Activated CD4-positive, alpha-beta T cell treated with anti-CD3 and anti-CD28 coated beads, Interleukin-2, Interleukin-4, amounts not matched to agents 100 ng/mL and 50 ng/mL, durations not matched to agents 16 hours and 8 hours (primary cell): ENCODE measurements at regions not wholly inside any gene's neighbourhood (a gene's known extent, or its start where the extent isn't known, plus 50 kb on each side); places are given as distances from the start of the nearest gene placed in this dataset.
"Not testable (repeated sequence)": the region's sequence is repeated elsewhere in the genome, so short reads cannot be mapped to it uniquely, and the experiment has no call there.

Experiments
- DNase-seq: peaks from one replicate; pipeline ENCODE4 v3.0.0-alpha.2; 2020; ENCODE audit warnings: low spot score

GRCh38 chr5:176060472-176061268 lies 92.6 kb upstream of the THOC3 start:
- DNase-seq = not testable (repeated sequence)

- DNase-seq = not testable (repeated sequence)
Observed at GRCh38 chr5:176061269-176061622, 93.1 kb upstream of the THOC3 start.

GRCh38 chr5:176061660-176062059 lies 93.5 kb upstream of the THOC3 start:
- not testable (repeated sequence) for DNase-seq

- DNase-seq = not testable (repeated sequence)
Observed at GRCh38 chr5:176066262-176066945, 98.3 kb upstream of the THOC3 start.

- not testable (repeated sequence) for DNase-seq
Observed at GRCh38 chr5:176067162-176067561, 99.0 kb upstream of the THOC3 start.

GRCh38 chr5:176067948-176068347 lies 99.8 kb upstream of the THOC3 start:
- not testable (repeated sequence) for DNase-seq

- DNase-seq = not testable (repeated sequence)
Observed at GRCh38 chr5:176073996-176074571, 106.0 kb upstream of the THOC3 start.

GRCh38 chr5:176083717-176084116 lies 115.6 kb upstream of the THOC3 start:
- not testable (repeated sequence) for DNase-seq

GRCh38 chr5:176103083-176103482 lies 135.0 kb upstream of the THOC3 start:
- not testable (repeated sequence) for DNase-seq

GRCh38 chr5:176112888-176113287 lies 125.3 kb upstream of the SIMC1 start:
- not testable (repeated sequence) for DNase-seq

GRCh38 chr5:176113673-176114335 lies 124.4 kb upstream of the SIMC1 start:
- DNase-seq = not testable (repeated sequence)

GRCh38 chr5:176114825-176115224 lies 123.4 kb upstream of the SIMC1 start:
- not testable (repeated sequence) for DNase-seq

GRCh38 chr5:176117699-176118238 lies 120.5 kb upstream of the SIMC1 start:
- not testable (repeated sequence) for DNase-seq

- DNase-seq = not testable (repeated sequence)
Observed at GRCh38 chr5:176122361-176122760, 115.9 kb upstream of the SIMC1 start.

GRCh38 chr5:176124120-176124519 lies 114.1 kb upstream of the SIMC1 start:
- DNase-seq = not testable (repeated sequence)

- no peak for DNase-seq
Observed at GRCh38 chr5:176131771-176132170, 106.5 kb upstream of the SIMC1 start.

GRCh38 chr5:176132471-176133288 lies 105.5 kb upstream of the SIMC1 start:
- DNase-seq = no peak

- DNase-seq = no peak
Observed at GRCh38 chr5:176133289-176133870, 104.8 kb upstream of the SIMC1 start.

- no peak for DNase-seq
Observed at GRCh38 chr5:176133877-176134276, 104.3 kb upstream of the SIMC1 start.

- no peak for DNase-seq
Observed at GRCh38 chr5:176134529-176135223, 103.5 kb upstream of the SIMC1 start.
